ENCODE measurements at regions not wholly inside any gene's neighbourhood (a gene's known extent, or its start where the extent isn't known, plus 50 kb on each side); places are given as distances from the start of the nearest gene placed in this dataset.

DNA sequence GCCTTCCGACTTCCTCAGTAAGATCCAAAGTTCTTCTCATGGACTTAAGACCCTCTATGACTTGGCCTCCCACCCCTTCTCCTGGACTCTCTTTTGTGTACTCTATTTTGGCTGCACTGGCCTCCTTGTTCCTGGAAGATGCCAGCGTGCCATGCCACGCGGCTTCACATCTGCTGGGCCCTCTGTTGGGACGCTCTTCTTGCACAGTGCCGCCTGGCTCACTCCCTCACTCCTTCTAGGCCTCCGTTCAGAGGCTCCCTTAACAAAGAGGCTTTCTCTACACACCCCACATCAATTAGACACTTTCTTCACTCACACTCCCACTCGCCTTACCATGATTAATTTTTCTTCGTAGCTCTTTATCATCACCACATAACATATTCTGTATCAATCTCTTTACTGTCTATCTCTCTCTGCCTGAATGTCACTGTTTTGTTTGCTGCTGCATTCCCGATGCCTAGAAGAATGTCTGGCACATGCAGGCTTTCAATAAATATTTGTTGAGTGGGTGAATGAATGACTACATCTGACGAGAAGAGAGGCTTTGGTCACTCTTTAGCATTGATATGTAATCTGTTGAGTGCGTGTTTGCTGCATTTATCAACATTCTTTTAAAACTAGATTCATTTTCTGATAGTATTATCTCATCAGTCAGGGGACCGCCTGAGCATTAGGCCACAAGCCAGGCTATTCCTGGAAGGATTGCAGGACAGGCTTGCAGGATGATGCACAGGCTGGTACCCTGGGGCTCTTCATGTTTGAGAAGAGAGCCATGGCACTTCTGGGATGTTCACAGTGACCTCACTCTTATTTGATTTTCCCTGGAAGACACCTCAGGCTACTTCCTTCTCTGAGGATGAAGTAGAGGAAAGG is 60.6 kb upstream of the AMPD3 start:
- H3K9me3 ChIP-seq = no peaks in the 10 kb centered on the region
- peak overlapping the region; percentile 65 for H3K4me2 ChIP-seq
- H3K4me1 ChIP-seq = peaks cover 67% of the 10 kb centered on the region
- no peak overlapping the region for H3K4me3 ChIP-seq
- WGBS (ENCODE audit: missing lambda C conversion rate) = 32% methylated on average over 13 of the region's 13 CpGs
- peak overlapping the region; percentile 81 to 83 for H3K27ac ChIP-seq
- TF ChIP-seq JUN (IDR thresholded peaks at IDR 0.05) (peak; percentile 72 to 89; a peak in 4 of 5 replicates), JUNB (IDR thresholded peaks at IDR 0.05) (peak; percentile 90), HEYL (CRISPR knock-in tag; IDR thresholded peaks at IDR 0.05) (no peak), HOXA7 (CRISPR knock-in tag; IDR thresholded peaks at IDR 0.05) (no peak), POLR2A (IDR thresholded peaks at IDR 0.05; ENCODE audit: low read length) (no peak), NPAS2 (CRISPR knock-in tag; IDR thresholded peaks at IDR 0.05; ENCODE audit: borderline replicate concordance) (no peak), RAD21 (conservative IDR thresholded peaks at IDR 0.05 in 1 of 2, IDR thresholded peaks at IDR 0.05 in 1 of 2) (peak in 1 of 2 experiments; percentile 46; a peak in 2 of 5 replicates), KDM1A (IDR thresholded peaks at IDR 0.05; ENCODE audit: low read depth) (no peak), BHLHE40 (IDR thresholded peaks at IDR 0.05; ENCODE audit: low read depth, low read length) (peak; percentile 90), RARB (CRISPR knock-in tag; IDR thresholded peaks at IDR 0.05) (no peak), CEBPB (IDR thresholded peaks at IDR 0.05) (peak; percentile 52 to 81), FOSL2 (IDR thresholded peaks at IDR 0.05) (peak; percentile 36; the same call in 1 of the 2 replicates), FOSL2 (CRISPR knock-in tag; IDR thresholded peaks at IDR 0.05) (peak; percentile 88), EP300 (IDR thresholded peaks at IDR 0.05) (peak; percentile 88 to 96; a peak in 4 of 5 replicates), MAFK (IDR thresholded peaks at IDR 0.05; ENCODE audit: partially characterized antibody) (peak; percentile 8), HDAC2 (IDR thresholded peaks at IDR 0.05) (no peak), FOXS1 (CRISPR knock-in tag; IDR thresholded peaks at IDR 0.05) (peak; percentile 55; the same call in 1 of the 2 replicates), GATA3 (IDR thresholded peaks at IDR 0.05; ENCODE audit: borderline replicate concordance) (peak; percentile 98)
- TF ChIP-seq, protein P1, sequence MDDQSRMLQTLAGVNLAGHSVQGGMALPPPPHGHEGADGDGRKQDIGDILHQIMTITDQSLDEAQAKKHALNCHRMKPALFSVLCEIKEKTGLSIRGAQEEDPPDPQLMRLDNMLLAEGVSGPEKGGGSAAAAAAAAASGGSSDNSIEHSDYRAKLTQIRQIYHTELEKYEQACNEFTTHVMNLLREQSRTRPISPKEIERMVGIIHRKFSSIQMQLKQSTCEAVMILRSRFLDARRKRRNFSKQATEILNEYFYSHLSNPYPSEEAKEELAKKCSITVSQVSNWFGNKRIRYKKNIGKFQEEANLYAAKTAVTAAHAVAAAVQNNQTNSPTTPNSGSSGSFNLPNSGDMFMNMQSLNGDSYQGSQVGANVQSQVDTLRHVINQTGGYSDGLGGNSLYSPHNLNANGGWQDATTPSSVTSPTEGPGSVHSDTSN (IDR thresholded peaks at IDR 0.05) = peak; percentile 40; the same call in 1 of the 2 replicates
- TF ChIP-seq, protein P2, sequence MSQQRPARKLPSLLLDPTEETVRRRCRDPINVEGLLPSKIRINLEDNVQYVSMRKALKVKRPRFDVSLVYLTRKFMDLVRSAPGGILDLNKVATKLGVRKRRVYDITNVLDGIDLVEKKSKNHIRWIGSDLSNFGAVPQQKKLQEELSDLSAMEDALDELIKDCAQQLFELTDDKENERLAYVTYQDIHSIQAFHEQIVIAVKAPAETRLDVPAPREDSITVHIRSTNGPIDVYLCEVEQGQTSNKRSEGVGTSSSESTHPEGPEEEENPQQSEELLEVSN (IDR thresholded peaks at IDR 0.05; ENCODE audit: borderline replicate concordance, low read depth) = peak; percentile 39; the same call in 1 of the 2 replicates
- TF ChIP-seq, protein P3, sequence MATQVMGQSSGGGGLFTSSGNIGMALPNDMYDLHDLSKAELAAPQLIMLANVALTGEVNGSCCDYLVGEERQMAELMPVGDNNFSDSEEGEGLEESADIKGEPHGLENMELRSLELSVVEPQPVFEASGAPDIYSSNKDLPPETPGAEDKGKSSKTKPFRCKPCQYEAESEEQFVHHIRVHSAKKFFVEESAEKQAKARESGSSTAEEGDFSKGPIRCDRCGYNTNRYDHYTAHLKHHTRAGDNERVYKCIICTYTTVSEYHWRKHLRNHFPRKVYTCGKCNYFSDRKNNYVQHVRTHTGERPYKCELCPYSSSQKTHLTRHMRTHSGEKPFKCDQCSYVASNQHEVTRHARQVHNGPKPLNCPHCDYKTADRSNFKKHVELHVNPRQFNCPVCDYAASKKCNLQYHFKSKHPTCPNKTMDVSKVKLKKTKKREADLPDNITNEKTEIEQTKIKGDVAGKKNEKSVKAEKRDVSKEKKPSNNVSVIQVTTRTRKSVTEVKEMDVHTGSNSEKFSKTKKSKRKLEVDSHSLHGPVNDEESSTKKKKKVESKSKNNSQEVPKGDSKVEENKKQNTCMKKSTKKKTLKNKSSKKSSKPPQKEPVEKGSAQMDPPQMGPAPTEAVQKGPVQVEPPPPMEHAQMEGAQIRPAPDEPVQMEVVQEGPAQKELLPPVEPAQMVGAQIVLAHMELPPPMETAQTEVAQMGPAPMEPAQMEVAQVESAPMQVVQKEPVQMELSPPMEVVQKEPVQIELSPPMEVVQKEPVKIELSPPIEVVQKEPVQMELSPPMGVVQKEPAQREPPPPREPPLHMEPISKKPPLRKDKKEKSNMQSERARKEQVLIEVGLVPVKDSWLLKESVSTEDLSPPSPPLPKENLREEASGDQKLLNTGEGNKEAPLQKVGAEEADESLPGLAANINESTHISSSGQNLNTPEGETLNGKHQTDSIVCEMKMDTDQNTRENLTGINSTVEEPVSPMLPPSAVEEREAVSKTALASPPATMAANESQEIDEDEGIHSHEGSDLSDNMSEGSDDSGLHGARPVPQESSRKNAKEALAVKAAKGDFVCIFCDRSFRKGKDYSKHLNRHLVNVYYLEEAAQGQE (IDR thresholded peaks at IDR 0.05) = no peak
- TF ChIP-seq, protein P4, sequence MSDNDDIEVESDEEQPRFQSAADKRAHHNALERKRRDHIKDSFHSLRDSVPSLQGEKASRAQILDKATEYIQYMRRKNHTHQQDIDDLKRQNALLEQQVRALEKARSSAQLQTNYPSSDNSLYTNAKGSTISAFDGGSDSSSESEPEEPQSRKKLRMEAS (IDR thresholded peaks at IDR 0.05) = peak; percentile 79
- TF ChIP-seq, protein P5, sequence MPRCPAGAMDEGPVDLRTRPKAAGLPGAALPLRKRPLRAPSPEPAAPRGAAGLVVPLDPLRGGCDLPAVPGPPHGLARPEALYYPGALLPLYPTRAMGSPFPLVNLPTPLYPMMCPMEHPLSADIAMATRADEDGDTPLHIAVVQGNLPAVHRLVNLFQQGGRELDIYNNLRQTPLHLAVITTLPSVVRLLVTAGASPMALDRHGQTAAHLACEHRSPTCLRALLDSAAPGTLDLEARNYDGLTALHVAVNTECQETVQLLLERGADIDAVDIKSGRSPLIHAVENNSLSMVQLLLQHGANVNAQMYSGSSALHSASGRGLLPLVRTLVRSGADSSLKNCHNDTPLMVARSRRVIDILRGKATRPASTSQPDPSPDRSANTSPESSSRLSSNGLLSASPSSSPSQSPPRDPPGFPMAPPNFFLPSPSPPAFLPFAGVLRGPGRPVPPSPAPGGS (IDR thresholded peaks at IDR 0.05) = peak; percentile 71; the same call in 2 of the 3 replicates
- TF ChIP-seq, protein P6, sequence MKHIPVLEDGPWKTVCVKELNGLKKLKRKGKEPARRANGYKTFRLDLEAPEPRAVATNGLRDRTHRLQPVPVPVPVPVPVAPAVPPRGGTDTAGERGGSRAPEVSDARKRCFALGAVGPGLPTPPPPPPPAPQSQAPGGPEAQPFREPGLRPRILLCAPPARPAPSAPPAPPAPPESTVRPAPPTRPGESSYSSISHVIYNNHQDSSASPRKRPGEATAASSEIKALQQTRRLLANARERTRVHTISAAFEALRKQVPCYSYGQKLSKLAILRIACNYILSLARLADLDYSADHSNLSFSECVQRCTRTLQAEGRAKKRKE (CRISPR knock-in tag; IDR thresholded peaks at IDR 0.05; ENCODE audit: low read depth) = peak; percentile 46; the same call in 1 of the 2 replicates
- ATAC-seq (peak; percentile 92 to 95), DNase-seq (ENCODE audit: low read depth in 1 of 2, low spot score in 1 of 2) (peak; percentile 80 to 94), FAIRE-seq (peak; percentile 88)
- CTCF ChIA-PET = interaction anchor here (0.9 to 2.9 kb wide), 3 partner anchors 8 to 28 kb away, joined by 3 to 16 read pairs (median 3); no protein-coding TSS in a partner anchor
- POLR2A ChIA-PET = no interaction called here
